HG03095 (cell line): ENCODE measurements at regions not wholly inside any gene's neighbourhood (a gene's known extent, or its start where the extent isn't known, plus 50 kb on each side); places are given as distances from the start of the nearest gene placed in this dataset.
"Not testable (repeated sequence)": the region's sequence is repeated elsewhere in the genome, so short reads cannot be mapped to it uniquely, and the experiment has no call there.

Experiments
- ATAC-seq: cut with Tn5 transposase; IDR thresholded peaks from one replicate; pipeline ENCODE4 v1.9.1; 2021; ENCODE audit warnings: moderate library complexity; ENCODE audit not compliant: unreplicated experiment

DNA sequence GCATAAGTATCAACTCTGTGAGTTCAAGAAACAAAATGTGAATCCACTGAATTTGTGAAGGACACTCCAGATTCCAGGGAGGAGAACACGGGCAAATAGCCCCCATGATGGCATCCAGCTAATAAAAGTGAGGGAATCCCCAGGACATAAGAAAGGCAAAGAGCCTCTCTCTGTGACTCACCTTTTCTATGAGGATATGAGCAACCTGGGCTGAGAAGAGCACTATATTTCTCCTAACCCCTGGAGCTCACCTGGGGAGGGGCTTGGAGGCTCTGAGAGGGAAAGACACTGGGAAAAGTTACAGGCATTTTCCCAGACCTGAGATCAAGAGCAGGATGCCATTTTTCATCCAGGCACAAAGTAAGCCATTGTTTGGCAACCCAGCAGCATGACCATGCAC lies 1298.8 kb downstream of the PLA2G4A start:
- no peak for ATAC-seq

GRCh38 chr1:188128761-188129160 lies 1300.0 kb downstream of the PLA2G4A start:
- no peak for ATAC-seq

DNA sequence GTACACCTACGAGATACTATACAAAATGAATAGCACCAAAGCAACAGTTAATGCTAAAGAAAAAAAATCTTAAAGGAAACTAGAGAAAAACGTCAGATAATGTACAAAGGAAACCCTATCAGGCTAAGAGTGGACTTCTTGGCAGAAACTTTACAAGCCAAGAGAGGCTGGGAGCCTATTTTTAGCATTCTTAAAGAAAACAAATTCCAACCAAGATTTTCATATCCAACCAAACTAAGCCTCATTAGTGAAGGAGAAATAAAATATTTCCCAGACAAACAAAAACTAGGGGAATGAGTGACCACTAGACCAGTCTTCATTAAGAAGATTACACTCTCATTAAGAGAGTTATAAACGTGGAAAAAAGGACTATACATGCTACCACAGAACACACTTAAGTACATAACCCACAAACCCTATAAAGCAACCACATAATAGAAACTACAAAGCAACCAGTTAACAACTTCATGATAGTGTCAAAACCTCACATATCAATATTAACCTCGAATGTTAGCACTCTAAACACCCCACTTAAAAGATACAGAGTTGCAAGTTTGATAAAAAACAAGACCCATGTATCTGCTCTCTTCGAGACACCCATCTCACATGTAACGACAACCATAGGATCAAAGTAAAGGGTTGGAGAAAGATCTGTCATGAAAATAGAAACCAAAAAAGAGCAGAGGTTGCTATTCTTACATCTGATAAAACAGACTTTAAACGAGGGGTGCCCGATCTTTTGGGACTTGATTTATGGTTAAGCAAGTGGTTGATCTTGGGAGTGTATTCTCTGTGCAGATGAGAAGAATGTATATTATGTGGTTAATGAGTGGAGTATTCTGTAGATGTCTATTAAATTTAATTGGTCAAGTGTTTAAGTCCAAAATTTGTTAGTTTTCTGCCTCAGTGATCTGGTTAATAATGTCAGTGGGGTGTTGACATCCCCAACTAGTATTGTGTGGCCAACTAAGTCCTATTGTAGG lies 1301.4 kb downstream of the PLA2G4A start:
- no peak for ATAC-seq

- no peak for ATAC-seq
These were observed 1308.5 kb downstream of the PLA2G4A start for GRCh38 chr1:188137221-188137620.

DNA sequence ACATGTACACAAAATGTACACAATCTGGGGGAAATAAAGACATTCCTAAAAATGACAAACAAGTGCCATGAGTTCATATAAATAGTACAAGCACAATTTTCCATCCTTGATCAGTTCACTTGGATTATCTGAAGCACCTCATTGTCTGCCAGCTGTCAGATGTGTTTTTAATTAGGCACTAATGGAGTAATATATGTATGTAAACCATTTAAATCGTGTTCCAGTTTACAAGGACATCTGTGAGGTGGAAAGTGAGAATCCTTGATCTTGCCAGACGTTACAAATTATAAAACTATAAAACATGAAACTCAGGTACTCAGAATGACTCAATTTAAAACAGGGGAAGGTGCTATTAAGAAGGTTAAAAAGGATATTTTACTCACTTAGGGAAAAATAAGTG lies 1312.2 kb downstream of the PLA2G4A start:
- no peak for ATAC-seq

GRCh38 chr1:188154196-188154595 lies 1325.4 kb downstream of the PLA2G4A start:
- no peak for ATAC-seq

DNA sequence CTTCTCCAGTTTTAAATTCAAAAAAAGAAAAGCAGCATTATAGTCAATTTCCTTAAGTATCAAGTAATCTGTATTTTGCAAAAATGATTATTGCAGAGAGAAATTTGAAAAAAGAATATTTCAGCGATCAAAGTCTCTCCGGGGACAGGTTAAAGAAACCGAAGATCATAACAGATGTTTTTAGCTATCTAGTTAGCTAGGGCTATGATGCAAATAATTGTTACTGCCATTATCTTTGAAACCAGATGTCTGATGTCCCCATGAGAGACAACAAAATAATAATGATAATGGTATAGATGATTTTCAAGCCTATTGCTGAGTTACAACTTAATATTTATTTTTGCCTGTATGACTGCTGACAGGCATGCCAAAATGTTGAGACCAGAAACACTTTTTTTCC lies 1326.0 kb downstream of the PLA2G4A start:
- ATAC-seq = no peak

DNA sequence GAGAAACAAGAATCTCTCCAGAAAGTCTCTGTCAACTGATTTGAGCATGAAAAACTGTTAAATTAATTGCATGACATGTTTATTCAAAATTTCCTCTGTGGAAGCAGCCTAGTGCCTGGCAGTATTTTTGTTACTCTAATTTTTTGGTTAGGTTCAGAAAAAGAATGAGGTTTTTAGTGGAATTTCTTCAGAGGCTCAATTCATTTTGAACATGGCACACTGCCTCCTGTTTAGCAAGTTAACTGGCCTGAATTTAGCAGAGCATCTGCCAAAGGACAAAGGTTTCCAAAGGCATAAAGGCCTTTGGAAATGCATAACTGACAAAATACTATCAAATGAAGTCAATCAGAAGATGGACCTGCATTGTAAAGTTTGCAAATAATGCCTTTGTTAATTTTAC lies 1326.5 kb downstream of the PLA2G4A start:
- ATAC-seq = no peak

DNA sequence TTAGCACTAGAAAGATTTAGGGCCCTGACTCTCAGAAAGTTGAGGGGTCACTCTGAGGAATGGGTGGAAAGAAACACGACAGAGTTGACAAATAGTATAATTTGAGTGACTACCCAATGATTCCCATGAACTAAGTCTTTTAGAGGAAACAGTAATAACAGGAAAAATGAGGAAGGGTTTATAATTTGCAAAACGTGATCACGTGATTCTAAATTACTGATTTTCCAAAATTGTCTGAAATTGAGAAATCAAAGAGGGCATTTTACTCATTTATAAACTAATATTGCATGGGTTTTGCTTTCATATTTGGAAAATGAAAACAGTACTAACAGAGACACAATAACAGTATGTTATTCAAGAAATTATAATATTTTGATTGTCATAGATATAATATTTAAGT lies 1335.7 kb downstream of the PLA2G4A start:
- ATAC-seq = no peak

DNA sequence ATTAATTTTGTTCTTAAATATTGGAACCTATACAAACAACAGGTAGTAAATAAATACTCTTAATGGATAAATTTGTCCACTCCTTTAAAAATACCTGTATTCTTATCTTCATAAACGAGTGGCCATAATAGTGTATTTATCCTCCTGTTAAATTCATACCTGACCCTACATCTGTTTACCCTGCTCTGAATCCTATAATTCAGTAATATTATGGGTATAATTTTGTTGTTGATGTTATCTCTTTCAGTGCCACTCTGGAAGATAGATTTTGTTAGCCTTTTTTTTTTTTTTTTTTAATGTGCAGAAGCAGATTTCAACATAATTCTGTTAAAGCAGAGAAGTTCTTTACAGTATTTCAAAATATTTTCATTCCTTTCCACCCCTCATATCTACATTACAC lies 1337.9 kb downstream of the PLA2G4A start:
- no peak for ATAC-seq

DNA sequence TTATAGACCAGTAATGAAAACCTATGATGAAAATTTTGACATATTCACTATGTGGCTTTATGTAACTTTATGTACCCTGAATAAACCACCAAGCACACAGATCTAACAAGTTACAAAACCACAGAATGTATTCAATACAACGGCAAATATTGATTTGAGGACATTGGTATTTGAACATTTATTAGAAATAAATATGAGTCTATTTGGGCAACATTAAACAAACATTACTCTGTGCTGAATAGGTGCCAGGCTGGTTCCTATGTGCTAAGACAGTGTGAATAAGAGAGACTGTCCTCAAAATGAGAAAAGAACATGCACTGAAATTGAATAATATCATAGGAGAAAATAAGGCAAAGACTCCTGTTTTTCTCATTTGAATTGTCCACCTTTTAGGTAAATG lies 1341.2 kb downstream of the PLA2G4A start:
- ATAC-seq = no peak

- no peak for ATAC-seq
These were observed 1341.7 kb downstream of the PLA2G4A start for GRCh38 chr1:188170411-188170810.

GRCh38 chr1:188170935-188171334 lies 1342.2 kb downstream of the PLA2G4A start:
- ATAC-seq = no peak

GRCh38 chr1:188182063-188182462 lies 1353.3 kb downstream of the PLA2G4A start:
- not testable (repeated sequence) for ATAC-seq

GRCh38 chr1:188188317-188188716 lies 1359.6 kb downstream of the PLA2G4A start:
- no peak for ATAC-seq

- no peak for ATAC-seq
These were observed 1366.2 kb downstream of the PLA2G4A start for GRCh38 chr1:188194916-188195315.

GRCh38 chr1:188218289-188218688 lies 1389.5 kb downstream of the PLA2G4A start:
- no peak for ATAC-seq

- no peak for ATAC-seq
These were observed 1391.3 kb downstream of the PLA2G4A start for GRCh38 chr1:188220051-188220450.

- ATAC-seq = no peak
These were observed 1395.5 kb downstream of the PLA2G4A start for GRCh38 chr1:188224263-188224662.

DNA sequence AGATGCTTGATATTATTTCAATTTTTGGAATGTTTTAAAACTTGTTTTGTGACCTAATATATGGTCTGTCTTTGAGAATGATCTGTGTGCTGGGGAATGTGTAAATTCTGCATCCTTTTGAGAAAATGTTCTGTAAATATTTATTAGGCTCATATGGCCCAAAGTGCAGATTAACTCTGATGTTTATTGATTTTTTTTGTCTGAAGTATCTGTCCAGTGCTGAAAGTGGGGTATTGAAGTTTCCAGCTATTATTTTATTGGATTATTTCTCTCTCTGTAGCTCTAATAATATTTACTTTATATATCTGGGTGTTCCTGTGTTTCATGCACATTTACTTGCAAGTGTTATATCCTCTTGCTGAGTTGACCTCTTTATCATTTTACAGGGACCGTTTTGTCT lies 1397.2 kb downstream of the PLA2G4A start:
- no peak for ATAC-seq

DNA sequence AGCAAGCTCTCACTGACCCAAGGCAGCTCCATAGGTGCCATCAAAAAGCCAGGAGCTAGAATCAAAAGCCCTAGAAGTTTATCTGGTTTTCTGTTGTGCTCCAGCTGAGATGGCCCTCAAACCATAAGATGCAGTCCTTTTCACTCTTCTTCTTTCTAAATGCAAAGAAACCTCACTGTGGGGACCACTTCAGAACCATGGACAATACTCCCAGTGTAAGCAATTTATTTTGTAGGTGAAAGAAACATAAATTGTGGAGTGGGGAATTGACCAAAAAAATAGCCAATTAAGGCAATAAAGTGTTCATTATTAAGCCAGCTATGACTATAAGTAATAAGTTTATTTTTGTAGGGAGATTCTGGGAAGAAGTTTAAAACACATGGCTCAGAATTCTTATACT lies 1399.9 kb downstream of the PLA2G4A start:
- ATAC-seq = no peak

DNA sequence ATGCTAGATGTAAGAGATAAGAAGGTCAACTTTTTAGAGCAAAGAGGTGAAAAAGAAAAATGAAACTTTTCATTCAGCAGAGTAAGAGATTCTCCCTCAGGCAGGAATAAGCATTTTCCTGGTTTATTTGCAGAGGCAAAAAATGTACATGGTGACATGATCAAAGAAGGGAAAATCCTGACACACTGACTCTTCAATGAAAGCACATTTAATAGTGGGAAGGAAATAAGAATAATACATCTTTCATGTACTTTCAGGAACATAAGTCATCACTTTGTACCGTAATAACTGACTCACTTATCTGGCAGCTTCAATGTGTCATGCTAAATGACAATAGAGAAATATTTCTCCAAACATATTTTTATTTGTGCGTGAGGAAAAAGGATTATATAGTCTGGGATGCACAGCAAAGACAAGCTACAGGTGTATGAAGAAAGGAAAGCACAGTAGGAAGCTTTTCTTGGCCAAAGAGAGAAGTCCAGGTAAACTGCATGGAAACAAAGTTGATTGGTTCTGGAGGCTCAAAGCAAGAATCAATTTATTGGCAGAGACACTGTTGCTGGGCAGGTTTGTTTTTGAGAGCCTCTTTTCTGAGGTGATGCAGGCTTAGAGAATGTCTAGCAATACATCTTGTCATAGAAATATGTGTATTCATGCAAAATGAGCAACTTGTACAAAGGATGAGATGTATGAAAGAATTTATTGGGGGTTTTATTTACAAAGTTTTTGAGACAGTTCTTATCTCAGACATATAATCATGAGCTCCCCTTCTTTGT lies 1409.0 kb downstream of the PLA2G4A start:
- no peak for ATAC-seq
